Left lobe of liver (tissue), 2 donors: ENCODE measurements at regions not wholly inside any gene's neighbourhood (a gene's known extent, or its start where the extent isn't known, plus 50 kb on each side); places are given as distances from the start of the nearest gene placed in this dataset.
A peak's percentile ranks its signal among the peaks of the same experiment; 100 is the strongest.
"Not testable (repeated sequence)": the region's sequence is repeated elsewhere in the genome, so short reads cannot be mapped to it uniquely, and the experiment has no call there.

Experiments
- ATAC-seq: fragments of 200-7000 bp; cut with Tn5 transposase; one replicate; pipeline ENCODE4 v1.9.1; 2020; ENCODE audit warnings: mild to moderate bottlenecking, moderate library complexity
- DNase-seq: peaks from one replicate; pipeline ENCODE4 v3.0.0-alpha.2; 2020; ENCODE audit warnings: low spot score
- donor health status: DM: no; HTN: no; CAD: no; lungs with moderate emphysema.
- donor health status: DM: no; HTN: yes; CAD: no.

- no peak for ATAC-seq
- DNase-seq, result no peak
These were observed 652.7 kb upstream of the HS3ST5 start for GRCh38 chr6:114995526-114995925.

GRCh38 chr6:114989279-114989964, 646.6 kb upstream of the HS3ST5 start:
- no peak for DNase-seq
- ATAC-seq, result no peak

GRCh38 chr6:114987281-114987680, 644.5 kb upstream of the HS3ST5 start:
- ATAC-seq (no peak), DNase-seq (no peak)

GRCh38 chr6:114955363-114955762, 612.5 kb upstream of the HS3ST5 start:
- DNase-seq (no peak), ATAC-seq (no peak)

- DNase-seq (no peak), ATAC-seq (no peak)
These were observed 609.4 kb upstream of the HS3ST5 start for GRCh38 chr6:114952229-114952628.

- ATAC-seq (no peak), DNase-seq (no peak)
These were observed 602.6 kb upstream of the HS3ST5 start for GRCh38 chr6:114945392-114945791.

- DNase-seq (no peak), ATAC-seq (no peak)
These were observed 598.3 kb upstream of the HS3ST5 start for GRCh38 chr6:114941078-114941477.

- DNase-seq, result no peak
- ATAC-seq, result no peak
These were observed 597.4 kb upstream of the HS3ST5 start for GRCh38 chr6:114940181-114940580.

GRCh38 chr6:114939630-114940029, 596.8 kb upstream of the HS3ST5 start:
- ATAC-seq (no peak), DNase-seq (no peak)

- DNase-seq (no peak), ATAC-seq (no peak)
These were observed 593.3 kb upstream of the HS3ST5 start for GRCh38 chr6:114936080-114936479.

GRCh38 chr6:114934079-114934478, 591.3 kb upstream of the HS3ST5 start:
- peak; percentile 70 for ATAC-seq
- DNase-seq, result no peak

- DNase-seq, ATAC-seq: not testable (repeated sequence)
These were observed 585.9 kb upstream of the HS3ST5 start for GRCh38 chr6:114928731-114929130.

GRCh38 chr6:114906096-114906495, 563.3 kb upstream of the HS3ST5 start:
- ATAC-seq (no peak), DNase-seq (no peak)

GRCh38 chr6:114897536-114897935, 554.7 kb upstream of the HS3ST5 start:
- ATAC-seq (no peak), DNase-seq (no peak)

GRCh38 chr6:114892211-114892610, 549.4 kb upstream of the HS3ST5 start:
- ATAC-seq, result no peak
- DNase-seq, result no peak

GRCh38 chr6:114888241-114888640, 545.4 kb upstream of the HS3ST5 start:
- DNase-seq, result no peak
- no peak for ATAC-seq

- no peak for ATAC-seq
- no peak for DNase-seq
These were observed 544.0 kb upstream of the HS3ST5 start for GRCh38 chr6:114886670-114887436.

GRCh38 chr6:114879693-114880092, 536.9 kb upstream of the HS3ST5 start:
- no peak for ATAC-seq

GRCh38 chr6:114878091-114878490, 535.3 kb upstream of the HS3ST5 start:
- DNase-seq (no peak), ATAC-seq (no peak)

More at GRCh38 chr6:114879693-114880092, 536.9 kb upstream of the HS3ST5 start:
- no peak for DNase-seq

- no peak for DNase-seq
- ATAC-seq, result no peak
These were observed 531.6 kb upstream of the HS3ST5 start for GRCh38 chr6:114874410-114874809.

- ATAC-seq, DNase-seq: not testable (repeated sequence)
These were observed 522.7 kb upstream of the HS3ST5 start for GRCh38 chr6:114865506-114865905.

- ATAC-seq (no peak), DNase-seq (no peak)
These were observed 520.8 kb upstream of the HS3ST5 start for GRCh38 chr6:114863610-114864009.
